Epithelial cell of esophagus (primary cell): ENCODE measurements at regions not wholly inside any gene's neighbourhood (a gene's known extent, or its start where the extent isn't known, plus 50 kb on each side); places are given as distances from the start of the nearest gene placed in this dataset.

Source experiments
- DNase-seq: peaks from one replicate; pipeline ENCODE4 v3.0.0; 2010; ENCODE audit warnings: low read depth
- H3K4me3 ChIP-seq: 2 replicates; pipeline ENCODE4 v1.5.1; 2011; ENCODE audit warnings: mild to moderate bottlenecking, low read length, control low read depth
- CTCF ChIP-seq: IDR thresholded peaks from 2 replicates; pipeline ENCODE4 v1.5.1; 2011; ENCODE audit warnings: low read depth, mild to moderate bottlenecking, low read length, control low read depth, inconsistent platforms; ENCODE audit not compliant: insufficient read depth; ENCODE audit errors: missing control alignments

GRCh38 chr7:98565103-98565502 is 52.0 kb upstream of the NPTX2 start:
- no peak overlapping the region for H3K4me3 ChIP-seq
- no peak for TF ChIP-seq CTCF
- DNase-seq = no peak

GRCh38 chr7:98562871-98563495 is 54.1 kb upstream of the NPTX2 start:
- no peak for DNase-seq
- no peak for TF ChIP-seq CTCF

GRCh38 chr7:98562381-98562823 is 54.7 kb upstream of the NPTX2 start:
- DNase-seq = no peak
- no peak overlapping the region for H3K4me3 ChIP-seq
- TF ChIP-seq CTCF = no peak

More at GRCh38 chr7:98562871-98563495, 54.1 kb upstream of the NPTX2 start:
- no peak overlapping the region for H3K4me3 ChIP-seq

- no peak for TF ChIP-seq CTCF
- no peak overlapping the region for H3K4me3 ChIP-seq
- no peak for DNase-seq
Observed at GRCh38 chr7:98559958-98560357, 57.1 kb upstream of the NPTX2 start.

- TF ChIP-seq CTCF = no peak
- no peak overlapping the region for H3K4me3 ChIP-seq
- no peak for DNase-seq
Observed at GRCh38 chr7:98559219-98559618, 57.9 kb upstream of the NPTX2 start.

GRCh38 chr7:98557538-98558031 is 59.5 kb upstream of the NPTX2 start:
- no peak for TF ChIP-seq CTCF
- no peak overlapping the region for H3K4me3 ChIP-seq
- DNase-seq = peak; percentile 4

- no peak for TF ChIP-seq CTCF
- H3K4me3 ChIP-seq = no peak overlapping the region
- no peak for DNase-seq
Observed at GRCh38 chr7:98556288-98556687, 60.8 kb upstream of the NPTX2 start.
